WTC11 (cell line): ENCODE measurements at regions not wholly inside any gene's neighbourhood (a gene's known extent, or its start where the extent isn't known, plus 50 kb on each side); places are given as distances from the start of the nearest gene placed in this dataset.
A peak's percentile ranks its signal among the peaks of the same experiment; 100 is the strongest.

Source experiments
- ATAC-seq: fragments of 200-7000 bp; cut with Tn5 transposase; 2 replicates; pipeline ENCODE4 v1.10.0; 2021; ENCODE audit warnings: mild to moderate bottlenecking, moderate library complexity
- CTCF ChIA-PET: fragments of 300-600 bp; sonication (Branson Sonifier 250); formaldehyde crosslinking; loops from one replicate; lab custom pipeline; 2021; ENCODE audit warnings: antibody characterized with exemption; lab: Charles Lee
- POLR2A ChIA-PET: fragments of 350-600 bp; sonication (Branson Sonifier 250); formaldehyde crosslinking; loops from one replicate; lab custom pipeline; 2021; ENCODE audit warnings: antibody characterized with exemption; lab: Charles Lee
- DNase-seq: peaks from one replicate; pipeline ENCODE4 v3.0.0; 2021; ENCODE audit warnings: low spot score
- H3K27ac Mint-ChIP-seq: 2 replicates; pipeline ENCODE4 v1.8.0; 2021; ENCODE audit warnings: mixed read lengths
- H3K27me3 Mint-ChIP-seq: 2 replicates; pipeline ENCODE4 v1.8.0; 2021; ENCODE audit warnings: low read depth, mild to moderate bottlenecking, moderate library complexity, mixed read lengths
- H3K36me3 Mint-ChIP-seq: 2 replicates; pipeline ENCODE4 v1.8.0; 2021; ENCODE audit warnings: mixed read lengths
- H3K4me1 Mint-ChIP-seq: 2 replicates; pipeline ENCODE4 v1.8.0; 2022; ENCODE audit warnings: mixed read lengths
- H3K4me3 Mint-ChIP-seq: 2 replicates; pipeline ENCODE4 v1.8.0; 2021; ENCODE audit warnings: mild to moderate bottlenecking, moderate library complexity, mixed read lengths
- H3K9me3 Mint-ChIP-seq: 2 replicates; pipeline ENCODE4 v1.8.0; 2021; ENCODE audit warnings: mixed read lengths
- ARID4B ChIP-seq: sonication (generic); formaldehyde crosslinking; IDR thresholded peaks from 2 replicates; pipeline ENCODE4 v1.8.0; 2023; ENCODE audit warnings: missing genetic modification reagents, mild to moderate bottlenecking, borderline replicate concordance
- ATF2 ChIP-seq: sonication (generic); formaldehyde crosslinking; IDR thresholded peaks from 2 replicates; pipeline ENCODE4 v1.8.1; 2022; ENCODE audit warnings: low read depth, missing genetic modification reagents, borderline replicate concordance
- ESRRA ChIP-seq: sonication (generic); formaldehyde crosslinking; IDR thresholded peaks from 2 replicates; pipeline ENCODE4 v1.8.1; 2022; ENCODE audit warnings: mild to moderate bottlenecking, missing genetic modification reagents, borderline replicate concordance
- FOXP1 ChIP-seq: sonication (generic); formaldehyde crosslinking; IDR thresholded peaks from 2 replicates; pipeline ENCODE4 v1.8.0; 2022; ENCODE audit warnings: missing genetic modification reagents, mild to moderate bottlenecking, moderate library complexity, borderline replicate concordance
- GABPB1 ChIP-seq: sonication (generic); formaldehyde crosslinking; IDR thresholded peaks from 2 replicates; pipeline ENCODE4 v1.8.1; 2023; ENCODE audit warnings: mild to moderate bottlenecking, missing genetic modification reagents
- GTF2I ChIP-seq: fragments of 250-450 bp; sonication (Bioruptor Pico); conservative IDR thresholded peaks from 2 replicates; pipeline ENCODE4 v1.4.0; 2021; ENCODE audit warnings: mild to moderate bottlenecking
- HMGA2 ChIP-seq: fragments of 250-450 bp; sonication (Bioruptor Pico); IDR thresholded peaks from 2 replicates; pipeline ENCODE4 v1.4.0; 2021; ENCODE audit warnings: mild to moderate bottlenecking, moderate library complexity
- JAZF1 ChIP-seq: fragments of 250-450 bp; sonication (Bioruptor Pico); IDR thresholded peaks from 2 replicates; pipeline ENCODE4 v1.9.0; 2021; ENCODE audit warnings: moderate library complexity, mild to moderate bottlenecking, inconsistent platforms
- MLX ChIP-seq: sonication (generic); formaldehyde crosslinking; IDR thresholded peaks from 2 replicates; pipeline ENCODE4 v1.8.1; 2023; ENCODE audit warnings: mild to moderate bottlenecking, missing genetic modification reagents, moderate library complexity
- NFYB ChIP-seq: sonication (generic); formaldehyde crosslinking; conservative IDR thresholded peaks from 2 replicates; pipeline ENCODE4 v1.8.0; 2022; ENCODE audit warnings: low read depth, missing genetic modification reagents
- NR2C2 ChIP-seq: sonication (generic); formaldehyde crosslinking; IDR thresholded peaks from 2 replicates; pipeline ENCODE4 v1.8.0; 2022; ENCODE audit warnings: mild to moderate bottlenecking, missing genetic modification reagents
- SMAD3 ChIP-seq: sonication (generic); formaldehyde crosslinking; IDR thresholded peaks from 2 replicates; pipeline ENCODE4 v1.8.0; 2022; ENCODE audit warnings: missing genetic modification reagents, mild to moderate bottlenecking, borderline replicate concordance
- SMAD4 ChIP-seq: sonication (generic); formaldehyde crosslinking; IDR thresholded peaks from 2 replicates; pipeline ENCODE4 v1.8.0; 2022; ENCODE audit warnings: mild to moderate bottlenecking, missing genetic modification reagents
- ZNF263 ChIP-seq: sonication (generic); formaldehyde crosslinking; IDR thresholded peaks from 2 replicates; pipeline ENCODE4 v1.8.1; 2022; ENCODE audit warnings: low read depth, mild to moderate bottlenecking, moderate library complexity, missing genetic modification reagents
- ZNF416 ChIP-seq: fragments of 250-450 bp; sonication (Bioruptor Pico); IDR thresholded peaks from 2 replicates; pipeline ENCODE4 v1.9.0; 2021; ENCODE audit warnings: mild to moderate bottlenecking, inconsistent platforms
- ZNF423 ChIP-seq: fragments of 250-450 bp; sonication (Bioruptor Pico); IDR thresholded peaks from 2 replicates; pipeline ENCODE4 v2.1.2; 2022; ENCODE audit warnings: mild to moderate bottlenecking, moderate library complexity
- TF ChIP-seq, protein P1 (sequence below): fragments of 200-600 bp; IDR thresholded peaks from 2 replicates; pipeline ENCODE4 v1.8.0; 2022; ENCODE audit warnings: antibody characterized with exemption
- TF ChIP-seq, protein P2 (sequence below): sonication (generic); formaldehyde crosslinking; IDR thresholded peaks from 2 replicates; pipeline ENCODE4 v1.8.0; 2023; ENCODE audit warnings: mild to moderate bottlenecking, missing genetic modification reagents

GRCh38 chr4:112075129-112075753 lies 70.0 kb upstream of the FAM241A start:
- ChIA-PET CTCF (no interaction called here), POLR2A (no interaction called here)
- TF ChIP-seq, protein P1, sequence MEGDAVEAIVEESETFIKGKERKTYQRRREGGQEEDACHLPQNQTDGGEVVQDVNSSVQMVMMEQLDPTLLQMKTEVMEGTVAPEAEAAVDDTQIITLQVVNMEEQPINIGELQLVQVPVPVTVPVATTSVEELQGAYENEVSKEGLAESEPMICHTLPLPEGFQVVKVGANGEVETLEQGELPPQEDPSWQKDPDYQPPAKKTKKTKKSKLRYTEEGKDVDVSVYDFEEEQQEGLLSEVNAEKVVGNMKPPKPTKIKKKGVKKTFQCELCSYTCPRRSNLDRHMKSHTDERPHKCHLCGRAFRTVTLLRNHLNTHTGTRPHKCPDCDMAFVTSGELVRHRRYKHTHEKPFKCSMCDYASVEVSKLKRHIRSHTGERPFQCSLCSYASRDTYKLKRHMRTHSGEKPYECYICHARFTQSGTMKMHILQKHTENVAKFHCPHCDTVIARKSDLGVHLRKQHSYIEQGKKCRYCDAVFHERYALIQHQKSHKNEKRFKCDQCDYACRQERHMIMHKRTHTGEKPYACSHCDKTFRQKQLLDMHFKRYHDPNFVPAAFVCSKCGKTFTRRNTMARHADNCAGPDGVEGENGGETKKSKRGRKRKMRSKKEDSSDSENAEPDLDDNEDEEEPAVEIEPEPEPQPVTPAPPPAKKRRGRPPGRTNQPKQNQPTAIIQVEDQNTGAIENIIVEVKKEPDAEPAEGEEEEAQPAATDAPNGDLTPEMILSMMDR = peak; percentile 64
- TF ChIP-seq, protein P2, sequence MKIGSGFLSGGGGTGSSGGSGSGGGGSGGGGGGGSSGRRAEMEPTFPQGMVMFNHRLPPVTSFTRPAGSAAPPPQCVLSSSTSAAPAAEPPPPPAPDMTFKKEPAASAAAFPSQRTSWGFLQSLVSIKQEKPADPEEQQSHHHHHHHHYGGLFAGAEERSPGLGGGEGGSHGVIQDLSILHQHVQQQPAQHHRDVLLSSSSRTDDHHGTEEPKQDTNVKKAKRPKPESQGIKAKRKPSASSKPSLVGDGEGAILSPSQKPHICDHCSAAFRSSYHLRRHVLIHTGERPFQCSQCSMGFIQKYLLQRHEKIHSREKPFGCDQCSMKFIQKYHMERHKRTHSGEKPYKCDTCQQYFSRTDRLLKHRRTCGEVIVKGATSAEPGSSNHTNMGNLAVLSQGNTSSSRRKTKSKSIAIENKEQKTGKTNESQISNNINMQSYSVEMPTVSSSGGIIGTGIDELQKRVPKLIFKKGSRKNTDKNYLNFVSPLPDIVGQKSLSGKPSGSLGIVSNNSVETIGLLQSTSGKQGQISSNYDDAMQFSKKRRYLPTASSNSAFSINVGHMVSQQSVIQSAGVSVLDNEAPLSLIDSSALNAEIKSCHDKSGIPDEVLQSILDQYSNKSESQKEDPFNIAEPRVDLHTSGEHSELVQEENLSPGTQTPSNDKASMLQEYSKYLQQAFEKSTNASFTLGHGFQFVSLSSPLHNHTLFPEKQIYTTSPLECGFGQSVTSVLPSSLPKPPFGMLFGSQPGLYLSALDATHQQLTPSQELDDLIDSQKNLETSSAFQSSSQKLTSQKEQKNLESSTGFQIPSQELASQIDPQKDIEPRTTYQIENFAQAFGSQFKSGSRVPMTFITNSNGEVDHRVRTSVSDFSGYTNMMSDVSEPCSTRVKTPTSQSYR (CRISPR knock-in tag) = no peak
- Mint-ChIP-seq H3K4me1 (no peaks in the 10 kb centered on the region; the same call in 1 of the 2 replicates), H3K27ac (no peak overlapping the region), H3K4me3 (no peak overlapping the region), H3K27me3 (no peaks in the 10 kb centered on the region; the same call in 1 of the 2 replicates), H3K36me3 (peaks cover 21% of the 10 kb centered on the region), H3K9me3 (peaks cover 30% of the 10 kb centered on the region)
- peak; percentile 19 for DNase-seq
- peak; percentile 89 for ATAC-seq

DNA sequence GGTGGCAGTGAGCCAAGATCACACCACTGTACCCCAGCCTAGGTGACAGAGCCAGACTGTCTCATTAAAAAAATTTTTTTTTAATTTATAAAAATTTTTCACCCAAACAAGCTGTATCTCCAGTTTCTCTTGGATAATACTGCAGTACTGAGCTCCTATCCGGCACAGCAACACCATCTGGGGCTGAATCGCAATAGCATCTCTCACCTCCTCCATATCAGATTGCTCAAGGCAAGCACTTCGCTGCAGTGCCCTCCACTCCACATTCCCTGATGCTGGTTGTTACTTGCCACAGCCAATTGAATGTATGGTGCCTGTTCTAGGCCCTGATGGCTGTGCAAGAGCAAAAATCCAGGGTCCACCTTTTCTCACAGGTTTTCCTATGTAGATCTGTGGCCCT lies 69.3 kb upstream of the FAM241A start:
- Mint-ChIP-seq H3K36me3 (peaks cover 21% of the 10 kb centered on the region), H3K4me3 (no peak overlapping the region), H3K4me1 (no peaks in the 10 kb centered on the region; the same call in 1 of the 2 replicates), H3K27me3 (no peaks in the 10 kb centered on the region; the same call in 1 of the 2 replicates), H3K27ac (no peak overlapping the region), H3K9me3 (peaks cover 30% of the 10 kb centered on the region)
- DNase-seq (no peak), ATAC-seq (no peak)
- POLR2A ChIA-PET = no interaction called here
- CTCF ChIA-PET = interaction anchor here (0.7 to 1.0 kb wide), 2 partner anchors 14 to 453 kb away, joined by 3 to 5 read pairs; no protein-coding TSS in a partner anchor
- no peak for TF ChIP-seq ZNF263 (CRISPR knock-in tag)
- no peak for TF ChIP-seq NR2C2 (CRISPR knock-in tag)
- TF ChIP-seq, protein P1 = no peak
- no peak for TF ChIP-seq SMAD3 (CRISPR knock-in tag)
- TF ChIP-seq GABPB1 = no peak
- no peak for TF ChIP-seq ARID4B (CRISPR knock-in tag)
- TF ChIP-seq ZNF416 (CRISPR knock-in tag) = no peak
- TF ChIP-seq JAZF1 = no peak
- TF ChIP-seq ATF2 (CRISPR knock-in tag) = no peak
- TF ChIP-seq FOXP1 (CRISPR knock-in tag) = no peak
- TF ChIP-seq NFYB = no peak
- TF ChIP-seq HMGA2 = no peak
- TF ChIP-seq ZNF423 = no peak
- TF ChIP-seq GTF2I (CRISPR knock-in tag) = no peak
- no peak for TF ChIP-seq MLX (CRISPR knock-in tag)
- no peak for TF ChIP-seq ESRRA (CRISPR knock-in tag)
- TF ChIP-seq SMAD4 (CRISPR knock-in tag) = no peak
